ENCODE measurements at regions not wholly inside any gene's neighbourhood (a gene's known extent, or its start where the extent isn't known, plus 50 kb on each side); places are given as distances from the start of the nearest gene placed in this dataset.
A peak's percentile ranks its signal among the peaks of the same experiment; 100 is the strongest.

GRCh38 chr5:155936520-155937406, 390.2 kb upstream of the SGCD start:
- H3K27me3 ChIP-seq (ENCODE audit: insufficient read depth in 3 of 3, low read length in 2 of 3) = peaks cover 0 to under 1% (median 0%) of the 10 kb centered on the region in 3 donors
- H3K4me1 ChIP-seq = no peaks in the 10 kb centered on the region
- 61 to 67% (median 66%) methylated on average over 20 of the region's 20 CpGs for WGBS, 3 donors
- H3K9me3 ChIP-seq = no peaks in the 10 kb centered on the region
- no peak overlapping the region for H3K27ac ChIP-seq
- ATAC-seq (peak in 2 of 4 donors; percentile 5 to 38), DNase-seq (no peak)
- H3K4me3 ChIP-seq = no peak overlapping the region
- no peaks in the 10 kb centered on the region for H3K36me3 ChIP-seq (ENCODE audit: insufficient read depth in 1 of 2, low read depth in 1 of 2)
- no peak for TF ChIP-seq CTCF (IDR thresholded peaks at IDR 0.05)
- intact Hi-C loops (cut with DNase I) = no loop called here

- DNase-seq (no peak), ATAC-seq (no peak)
- H3K4me3 ChIP-seq = no peak overlapping the region
- H3K27me3 ChIP-seq (ENCODE audit: insufficient read depth in 3 of 3, low read length in 2 of 3) = no peaks in the 10 kb centered on the region
- H3K4me1 ChIP-seq = no peaks in the 10 kb centered on the region
- intact Hi-C loops (cut with DNase I) = no loop called here
- H3K27ac ChIP-seq = no peak overlapping the region
- no peaks in the 10 kb centered on the region for H3K9me3 ChIP-seq
- no peaks in the 10 kb centered on the region for H3K36me3 ChIP-seq (ENCODE audit: insufficient read depth in 1 of 2, low read depth in 1 of 2)
- TF ChIP-seq CTCF (IDR thresholded peaks at IDR 0.05) = no peak
- 63 to 73% (median 69%) methylated on average over 2 of the region's 2 CpGs for WGBS, 3 donors
Observed at GRCh38 chr5:155938051-155938450, 388.9 kb upstream of the SGCD start.

GRCh38 chr5:155941340-155941739, 385.6 kb upstream of the SGCD start:
- intact Hi-C loops (cut with DNase I) = loop anchor here (5.0 to 10.0 kb wide), 3 partner anchors 386 to 883 kb away; partner anchors contain the start of gene SGCD (in 1 of the 2)
- ATAC-seq = no peak
- H3K4me3 ChIP-seq = no peak overlapping the region

GRCh38 chr5:155943516-155944407, 383.2 kb upstream of the SGCD start:
- intact Hi-C loops (cut with DNase I) = loop anchor here (5.0 to 10.0 kb wide), 3 partner anchors 384 to 881 kb away; partner anchors contain the start of gene SGCD (in 1 of the 2)
- DNase-seq (peak; percentile 37 to 73), ATAC-seq (peak; percentile 81 to 98 (median 92))
- no peaks in the 10 kb centered on the region for H3K4me1 ChIP-seq
- no peaks in the 10 kb centered on the region for H3K36me3 ChIP-seq (ENCODE audit: insufficient read depth in 1 of 2, low read depth in 1 of 2)
- H3K27ac ChIP-seq = no peak overlapping the region
- no peak overlapping the region for H3K4me3 ChIP-seq
- H3K27me3 ChIP-seq (ENCODE audit: insufficient read depth in 3 of 3, low read length in 2 of 3) = no peaks in the 10 kb centered on the region
- no peaks in the 10 kb centered on the region for H3K9me3 ChIP-seq
- WGBS, 3 donors = 22 to 32% (median 27%) methylated on average over 2 of the region's 2 CpGs
- TF ChIP-seq CTCF (IDR thresholded peaks at IDR 0.05) = peak; percentile 82

More at GRCh38 chr5:155941340-155941739, 385.6 kb upstream of the SGCD start:
- Histone ChIP-seq H3K4me1 (no peaks in the 10 kb centered on the region), H3K9me3 (no peaks in the 10 kb centered on the region), H3K27me3 (ENCODE audit: insufficient read depth in 3 of 3, low read length in 2 of 3) (no peaks in the 10 kb centered on the region), H3K36me3 (ENCODE audit: insufficient read depth in 1 of 2, low read depth in 1 of 2) (no peaks in the 10 kb centered on the region), H3K27ac (no peak overlapping the region)
- no peak for TF ChIP-seq CTCF (IDR thresholded peaks at IDR 0.05)
- no peak for DNase-seq
